ENCODE measurements at regions not wholly inside any gene's neighbourhood (a gene's known extent, or its start where the extent isn't known, plus 50 kb on each side); places are given as distances from the start of the nearest gene placed in this dataset.

- TF ChIP-seq CTCF (IDR thresholded peaks at IDR 0.05) (no peak), SIN3A (IDR thresholded peaks at IDR 0.05; ENCODE audit: borderline replicate concordance, insufficient read depth, low read depth, low read length) (no peak), POLR2AphosphoS5 (IDR thresholded peaks at IDR 0.05; ENCODE audit: low read depth, low read length) (no peak), TCF7L2 (IDR thresholded peaks at IDR 0.05; ENCODE audit: low read depth, low read length) (no peak)
- TF ChIP-seq, protein P1, sequence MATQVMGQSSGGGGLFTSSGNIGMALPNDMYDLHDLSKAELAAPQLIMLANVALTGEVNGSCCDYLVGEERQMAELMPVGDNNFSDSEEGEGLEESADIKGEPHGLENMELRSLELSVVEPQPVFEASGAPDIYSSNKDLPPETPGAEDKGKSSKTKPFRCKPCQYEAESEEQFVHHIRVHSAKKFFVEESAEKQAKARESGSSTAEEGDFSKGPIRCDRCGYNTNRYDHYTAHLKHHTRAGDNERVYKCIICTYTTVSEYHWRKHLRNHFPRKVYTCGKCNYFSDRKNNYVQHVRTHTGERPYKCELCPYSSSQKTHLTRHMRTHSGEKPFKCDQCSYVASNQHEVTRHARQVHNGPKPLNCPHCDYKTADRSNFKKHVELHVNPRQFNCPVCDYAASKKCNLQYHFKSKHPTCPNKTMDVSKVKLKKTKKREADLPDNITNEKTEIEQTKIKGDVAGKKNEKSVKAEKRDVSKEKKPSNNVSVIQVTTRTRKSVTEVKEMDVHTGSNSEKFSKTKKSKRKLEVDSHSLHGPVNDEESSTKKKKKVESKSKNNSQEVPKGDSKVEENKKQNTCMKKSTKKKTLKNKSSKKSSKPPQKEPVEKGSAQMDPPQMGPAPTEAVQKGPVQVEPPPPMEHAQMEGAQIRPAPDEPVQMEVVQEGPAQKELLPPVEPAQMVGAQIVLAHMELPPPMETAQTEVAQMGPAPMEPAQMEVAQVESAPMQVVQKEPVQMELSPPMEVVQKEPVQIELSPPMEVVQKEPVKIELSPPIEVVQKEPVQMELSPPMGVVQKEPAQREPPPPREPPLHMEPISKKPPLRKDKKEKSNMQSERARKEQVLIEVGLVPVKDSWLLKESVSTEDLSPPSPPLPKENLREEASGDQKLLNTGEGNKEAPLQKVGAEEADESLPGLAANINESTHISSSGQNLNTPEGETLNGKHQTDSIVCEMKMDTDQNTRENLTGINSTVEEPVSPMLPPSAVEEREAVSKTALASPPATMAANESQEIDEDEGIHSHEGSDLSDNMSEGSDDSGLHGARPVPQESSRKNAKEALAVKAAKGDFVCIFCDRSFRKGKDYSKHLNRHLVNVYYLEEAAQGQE (IDR thresholded peaks at IDR 0.05; ENCODE audit: insufficient read depth in 1 of 2, low read depth in 2 of 2, low read length in 1 of 2): no peak
Observed at GRCh38 chr10:113313722-113314121, 239.1 kb upstream of the HABP2 start.
